Choroid plexus epithelial cell (primary cell): ENCODE measurements at regions not wholly inside any gene's neighbourhood (a gene's known extent, or its start where the extent isn't known, plus 50 kb on each side); places are given as distances from the start of the nearest gene placed in this dataset.

Experiments
- DNase-seq: peaks from one replicate; pipeline ENCODE4 v3.0.0-alpha.2; 2010; ENCODE audit warnings: low read depth
- H3K4me3 ChIP-seq: 2 replicates; pipeline ENCODE4 v1.5.1; 2011; ENCODE audit warnings: low read depth, mild to moderate bottlenecking, control low read depth, low read length, moderate library complexity
- CTCF ChIP-seq: conservative IDR thresholded peaks from 2 replicates; pipeline ENCODE4 v1.5.1; 2011; ENCODE audit warnings: low read depth, mild to moderate bottlenecking, control low read depth, inconsistent platforms, low read length, moderate library complexity

- no peak for TF ChIP-seq CTCF
- no peak overlapping the region for H3K4me3 ChIP-seq
- no peak for DNase-seq
Measured at GRCh38 chr13:47252627-47253026, 355.8 kb upstream of the HTR2A start.

- DNase-seq: no peak
- H3K4me3 ChIP-seq: no peak overlapping the region
- no peak for TF ChIP-seq CTCF
Measured at GRCh38 chr13:47251771-47252170, 354.9 kb upstream of the HTR2A start.

- DNase-seq: peak; percentile 10
- H3K4me3 ChIP-seq: no peak overlapping the region
- no peak for TF ChIP-seq CTCF
Measured at GRCh38 chr13:47250146-47250545, 353.3 kb upstream of the HTR2A start.

- no peak for DNase-seq
- no peak for TF ChIP-seq CTCF
- no peak overlapping the region for H3K4me3 ChIP-seq
Measured at GRCh38 chr13:47249266-47249665, 352.4 kb upstream of the HTR2A start.

GRCh38 chr13:47241446-47241845 is 344.6 kb upstream of the HTR2A start:
- no peak for TF ChIP-seq CTCF
- DNase-seq: no peak
- H3K4me3 ChIP-seq: no peak overlapping the region

- no peak overlapping the region for H3K4me3 ChIP-seq
- no peak for TF ChIP-seq CTCF
- no peak for DNase-seq
Measured at GRCh38 chr13:47239025-47239424, 342.2 kb upstream of the HTR2A start.

GRCh38 chr13:47237571-47237970 is 340.7 kb upstream of the HTR2A start:
- TF ChIP-seq CTCF: no peak
- no peak overlapping the region for H3K4me3 ChIP-seq
- DNase-seq: no peak
